Keratinocyte (primary cell): ENCODE measurements at regions not wholly inside any gene's neighbourhood (a gene's known extent, or its start where the extent isn't known, plus 50 kb on each side); places are given as distances from the start of the nearest gene placed in this dataset.

ENCODE experiments used
- DNase-seq: peaks from one replicate; pipeline ENCODE4 v3.0.0-alpha.2; 2011; ENCODE audit warnings: low read depth, missing footprints, low spot score
- FAIRE-seq: peaks from 2 replicates; lab custom pipeline; 2011; peaks lifted over from hg19 to GRCh38; lab: Jason Lieb, UNC
- H2AFZ ChIP-seq: 2 replicates; pipeline ENCODE4 v1.6.0; 2012; ENCODE audit warnings: low read length, control low read depth, inconsistent platforms; ENCODE audit not compliant: control insufficient read depth
- H3K27ac ChIP-seq: 2 replicates; pipeline ENCODE4 v1.5.1; 2011; ENCODE audit warnings: low read length; ENCODE audit not compliant: control insufficient read depth, insufficient read depth
- H3K27me3 ChIP-seq: 3 replicates; pipeline ENCODE4 v1.6.0; 2011; ENCODE audit warnings: low read length; ENCODE audit not compliant: control insufficient read depth, insufficient read depth; ENCODE audit errors: extremely low read depth
- H3K36me3 ChIP-seq, 2 experiments: 2 replicates in 1 of 2; 3 replicates in 1 of 2; pipeline ENCODE4 v1.5.1; 2011; ENCODE audit warnings: low read length in 2 of 2, mild to moderate bottlenecking in 1 of 2; ENCODE audit not compliant: control insufficient read depth in 2 of 2, insufficient read depth in 2 of 2; ENCODE audit errors: extremely low read depth in 1 of 2
- H3K4me1 ChIP-seq: 3 replicates; pipeline ENCODE4 v1.5.1; 2011; ENCODE audit warnings: low read length; ENCODE audit not compliant: control insufficient read depth, insufficient read depth; ENCODE audit errors: extremely low read depth
- H3K4me2 ChIP-seq: 3 replicates; pipeline ENCODE4 v1.6.0; 2011; ENCODE audit warnings: low read depth, low read length; ENCODE audit not compliant: control insufficient read depth, insufficient read depth; ENCODE audit errors: extremely low read depth
- H3K4me3 ChIP-seq, 3 experiments: fragments of 200-600 bp in 1 of 3; sonication (generic) in 1 of 3; 2 replicates in 2 of 3; 3 replicates in 1 of 3; pipeline ENCODE4 v1.5.1; 2011 to 2016; ENCODE audit warnings: low read length in 3 of 3, mild to moderate bottlenecking in 3 of 3, control low read depth in 2 of 3, inconsistent platforms in 1 of 3, low read depth in 1 of 3, mixed read lengths in 1 of 3, mixed run types in 1 of 3, moderate library complexity in 1 of 3; ENCODE audit not compliant: control insufficient read depth in 2 of 3, insufficient read depth in 2 of 3; ENCODE audit errors: extremely low read depth in 1 of 3
- H3K79me2 ChIP-seq: 2 replicates; pipeline ENCODE4 v1.6.0; 2012; ENCODE audit warnings: low read length; ENCODE audit not compliant: control insufficient read depth, insufficient read depth
- H3K9ac ChIP-seq: 3 replicates; pipeline ENCODE4 v1.6.0; 2011; ENCODE audit warnings: low read length; ENCODE audit not compliant: control insufficient read depth, insufficient read depth; ENCODE audit errors: extremely low read depth
- H3K9me1 ChIP-seq: 3 replicates; pipeline ENCODE4 v1.6.0; 2011; ENCODE audit warnings: low read length; ENCODE audit not compliant: control insufficient read depth, insufficient read depth; ENCODE audit errors: extremely low read depth
- H3K9me3 ChIP-seq: 2 replicates; pipeline ENCODE4 v1.5.1; 2012; ENCODE audit warnings: low read depth, low read length; ENCODE audit not compliant: control insufficient read depth
- H4K20me1 ChIP-seq: 3 replicates; pipeline ENCODE4 v1.6.0; 2011; ENCODE audit warnings: low read length; ENCODE audit not compliant: control insufficient read depth, insufficient read depth; ENCODE audit errors: extremely low read depth
- EZH2 ChIP-seq: IDR thresholded peaks from one replicate; pipeline ENCODE4 v1.6.1; 2012; ENCODE audit warnings: inconsistent platforms, mild to moderate bottlenecking, low read length, moderate library complexity
- dilution Hi-C: fragments of 300-500 bp; cut with MboI; formaldehyde crosslinking; loops from one replicate; pipeline ENCODE4 v1.7.0; 2020; ENCODE audit warnings: low sequenced_read_pairs; ENCODE audit not compliant: extremely low pct_ligation_motif_present
- TF ChIP-seq, protein P1 (sequence below), 3 experiments: IDR thresholded peaks in 1 of 3; conservative IDR thresholded peaks in 1 of 3; optimal IDR thresholded peaks in 1 of 3; 2 replicates in 2 of 3; 3 replicates in 1 of 3; pipeline versions ENCODE3 to v1.5.1; 2011; ENCODE audit warnings: low read length in 3 of 3, mild to moderate bottlenecking in 3 of 3, moderate library complexity in 2 of 3, control low read depth in 1 of 3, inconsistent platforms in 1 of 3; ENCODE audit not compliant: insufficient read depth in 2 of 3; ENCODE audit errors: extremely low read depth in 1 of 3

DNA sequence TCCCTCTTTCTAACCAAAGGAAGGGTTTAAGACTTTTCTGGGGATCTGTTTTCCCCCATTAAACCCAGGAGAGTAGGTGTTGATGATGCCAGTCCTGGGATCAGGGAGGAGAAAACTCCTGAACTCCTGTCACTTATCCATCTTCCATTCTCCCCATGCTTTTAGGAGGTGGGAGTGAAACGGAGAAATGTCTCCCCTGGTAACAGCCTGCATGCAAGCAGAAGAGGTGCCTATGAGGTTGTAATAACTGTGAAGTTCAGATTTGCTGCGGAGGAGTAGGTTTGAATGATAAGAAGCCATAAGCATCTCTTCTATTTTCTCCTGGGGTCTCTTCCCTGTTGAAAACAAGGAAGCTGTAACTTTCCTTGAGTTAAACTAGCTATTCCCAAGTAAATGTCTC lies 150.8 kb downstream of the SLC4A3 start:
- Histone ChIP-seq H3K27ac (no peak overlapping the region), H3K4me2 (no peak overlapping the region), H3K4me1 (no peaks in the 10 kb centered on the region), H3K27me3 (no peaks in the 10 kb centered on the region), H4K20me1 (no peaks in the 10 kb centered on the region), H3K9ac (no peak overlapping the region), H3K79me2 (no peaks in the 10 kb centered on the region), H3K4me3 (no peak overlapping the region), H2AFZ (no peak overlapping the region), H3K9me3 (no peaks in the 10 kb centered on the region), H3K36me3 (no peaks in the 10 kb centered on the region), H3K9me1 (no peaks in the 10 kb centered on the region)
- no peak for DNase-seq
- TF ChIP-seq, protein P1, sequence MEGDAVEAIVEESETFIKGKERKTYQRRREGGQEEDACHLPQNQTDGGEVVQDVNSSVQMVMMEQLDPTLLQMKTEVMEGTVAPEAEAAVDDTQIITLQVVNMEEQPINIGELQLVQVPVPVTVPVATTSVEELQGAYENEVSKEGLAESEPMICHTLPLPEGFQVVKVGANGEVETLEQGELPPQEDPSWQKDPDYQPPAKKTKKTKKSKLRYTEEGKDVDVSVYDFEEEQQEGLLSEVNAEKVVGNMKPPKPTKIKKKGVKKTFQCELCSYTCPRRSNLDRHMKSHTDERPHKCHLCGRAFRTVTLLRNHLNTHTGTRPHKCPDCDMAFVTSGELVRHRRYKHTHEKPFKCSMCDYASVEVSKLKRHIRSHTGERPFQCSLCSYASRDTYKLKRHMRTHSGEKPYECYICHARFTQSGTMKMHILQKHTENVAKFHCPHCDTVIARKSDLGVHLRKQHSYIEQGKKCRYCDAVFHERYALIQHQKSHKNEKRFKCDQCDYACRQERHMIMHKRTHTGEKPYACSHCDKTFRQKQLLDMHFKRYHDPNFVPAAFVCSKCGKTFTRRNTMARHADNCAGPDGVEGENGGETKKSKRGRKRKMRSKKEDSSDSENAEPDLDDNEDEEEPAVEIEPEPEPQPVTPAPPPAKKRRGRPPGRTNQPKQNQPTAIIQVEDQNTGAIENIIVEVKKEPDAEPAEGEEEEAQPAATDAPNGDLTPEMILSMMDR (optimal IDR thresholded peaks at IDR 0.05 in 1 of 3, IDR thresholded peaks at IDR 0.05 in 1 of 3, conservative IDR thresholded peaks at IDR 0.05 in 1 of 3; ENCODE audit: extremely low read depth in 1 of 3, insufficient read depth in 2 of 3, low read length in 3 of 3): no peak
- dilution Hi-C loops: no loop called here
- no peak for FAIRE-seq

DNA sequence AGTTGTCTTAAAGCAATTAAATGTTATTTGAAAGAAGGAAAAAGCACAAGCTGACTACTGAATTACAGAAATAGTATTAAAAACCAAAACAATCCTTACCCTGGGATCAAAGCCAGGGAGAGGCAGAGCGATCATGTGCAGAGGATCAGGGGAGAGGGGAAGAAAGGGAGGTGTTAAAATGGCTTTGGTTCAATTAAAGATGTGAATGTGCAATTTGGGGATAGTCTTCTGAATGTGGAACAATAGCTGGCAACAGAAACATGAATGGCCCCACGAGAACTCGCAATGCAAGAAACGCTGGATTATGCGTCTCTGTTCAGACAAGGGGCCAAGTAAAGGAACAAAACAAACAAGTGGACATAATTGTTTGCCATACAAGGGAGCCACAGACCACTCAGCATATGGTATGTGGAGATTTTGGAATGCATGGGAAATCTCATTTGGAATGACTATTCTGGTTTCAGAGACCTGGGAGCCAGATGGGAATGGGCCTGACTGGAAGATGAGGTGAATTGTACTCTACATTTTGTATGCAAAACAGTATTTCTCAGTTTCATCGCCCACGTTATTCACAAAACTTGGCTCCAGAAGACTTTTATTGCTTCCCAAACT lies 155.4 kb downstream of the SLC4A3 start:
- FAIRE-seq: no peak
- Histone ChIP-seq H2AFZ (no peak overlapping the region), H3K4me2 (no peak overlapping the region), H3K27ac (no peak overlapping the region), H3K36me3 (no peaks in the 10 kb centered on the region), H3K9ac (no peak overlapping the region), H3K4me1 (no peaks in the 10 kb centered on the region), H3K9me1 (no peaks in the 10 kb centered on the region), H3K4me3 (no peak overlapping the region), H4K20me1 (no peaks in the 10 kb centered on the region), H3K27me3 (no peaks in the 10 kb centered on the region), H3K79me2 (no peaks in the 10 kb centered on the region), H3K9me3 (no peaks in the 10 kb centered on the region)
- DNase-seq: no peak
- TF ChIP-seq EZH2: no peak
- TF ChIP-seq, protein P1 (optimal IDR thresholded peaks at IDR 0.05 in 1 of 3, IDR thresholded peaks at IDR 0.05 in 1 of 3, conservative IDR thresholded peaks at IDR 0.05 in 1 of 3; ENCODE audit: extremely low read depth in 1 of 3, insufficient read depth in 2 of 3, low read length in 3 of 3): no peak
- dilution Hi-C loops: no loop called here
